ENCODE measurements at regions not wholly inside any gene's neighbourhood (a gene's known extent, or its start where the extent isn't known, plus 50 kb on each side); places are given as distances from the start of the nearest gene placed in this dataset.
"Not testable (repeated sequence)": the region's sequence is repeated elsewhere in the genome, so short reads cannot be mapped to it uniquely, and the experiment has no call there.

- H3K4me1 ChIP-seq = no peaks in the 10 kb centered on the region
- no peak overlapping the region for H3K4me3 ChIP-seq
- H3K27ac ChIP-seq = no peak overlapping the region
- TF ChIP-seq POLR2A (IDR thresholded peaks at IDR 0.05) = no peak
- TF ChIP-seq CTCF (IDR thresholded peaks at IDR 0.05) = no peak
- H3K27me3 ChIP-seq = no peaks in the 10 kb centered on the region
- intact Hi-C loops (cut with DNase I) = no loop called here
- DNase-seq (ENCODE audit: extremely low spot score in 2 of 2) = no peak
- no peaks in the 10 kb centered on the region for H3K36me3 ChIP-seq
- H3K9me3 ChIP-seq = no peaks in the 10 kb centered on the region
Measured at GRCh38 chr6:68126089-68126749, 508.9 kb upstream of the ADGRB3 start.

GRCh38 chr6:68122975-68123374, 512.1 kb upstream of the ADGRB3 start:
- H3K27me3 ChIP-seq; H3K27ac ChIP-seq; DNase-seq (ENCODE audit: extremely low spot score in 2 of 2); H3K9me3 ChIP-seq; H3K4me3 ChIP-seq; H3K36me3 ChIP-seq; intact Hi-C loops (cut with DNase I); H3K4me1 ChIP-seq: not testable (repeated sequence)

GRCh38 chr6:68122032-68122431, 513.0 kb upstream of the ADGRB3 start:
- H3K27me3 ChIP-seq = no peaks in the 10 kb centered on the region
- TF ChIP-seq POLR2AphosphoS5 (IDR thresholded peaks at IDR 0.05; ENCODE audit: insufficient read depth in 1 of 2, low read depth in 1 of 2) (no peak), POLR2A (IDR thresholded peaks at IDR 0.05) (no peak), CTCF (IDR thresholded peaks at IDR 0.05) (no peak)
- H3K4me3 ChIP-seq = no peak overlapping the region
- H3K9me3 ChIP-seq = no peaks in the 10 kb centered on the region
- H3K27ac ChIP-seq = no peak overlapping the region
- intact Hi-C loops (cut with DNase I) = no loop called here
- no peaks in the 10 kb centered on the region for H3K36me3 ChIP-seq
- no peaks in the 10 kb centered on the region for H3K4me1 ChIP-seq
- DNase-seq (ENCODE audit: extremely low spot score in 2 of 2) = no peak

GRCh38 chr6:68120954-68121353, 514.1 kb upstream of the ADGRB3 start:
- H3K27me3 ChIP-seq; DNase-seq (ENCODE audit: extremely low spot score in 2 of 2); H3K36me3 ChIP-seq; H3K4me1 ChIP-seq; intact Hi-C loops (cut with DNase I); H3K4me3 ChIP-seq; H3K27ac ChIP-seq; H3K9me3 ChIP-seq: not testable (repeated sequence)

GRCh38 chr6:68114463-68115047, 520.5 kb upstream of the ADGRB3 start:
- Histone ChIP-seq H3K27ac (no peak overlapping the region), H3K27me3 (no peaks in the 10 kb centered on the region), H3K4me1 (no peaks in the 10 kb centered on the region), H3K9me3 (no peaks in the 10 kb centered on the region), H3K36me3 (no peaks in the 10 kb centered on the region), H3K4me3 (no peak overlapping the region)
- TF ChIP-seq POLR2AphosphoS5 (IDR thresholded peaks at IDR 0.05; ENCODE audit: insufficient read depth in 1 of 2, low read depth in 1 of 2) = no peak
- TF ChIP-seq POLR2A (IDR thresholded peaks at IDR 0.05) = no peak
- TF ChIP-seq CTCF (IDR thresholded peaks at IDR 0.05) = no peak
- intact Hi-C loops (cut with DNase I) = no loop called here
- DNase-seq (ENCODE audit: extremely low spot score in 2 of 2) = no peak

- H3K4me1 ChIP-seq = no peaks in the 10 kb centered on the region
- no peaks in the 10 kb centered on the region for H3K36me3 ChIP-seq
- intact Hi-C loops (cut with DNase I) = no loop called here
- no peaks in the 10 kb centered on the region for H3K9me3 ChIP-seq
- no peak overlapping the region for H3K4me3 ChIP-seq
- H3K27me3 ChIP-seq = no peaks in the 10 kb centered on the region
- no peak overlapping the region for H3K27ac ChIP-seq
- no peak for DNase-seq (ENCODE audit: extremely low spot score in 2 of 2)
- TF ChIP-seq CTCF (IDR thresholded peaks at IDR 0.05) = no peak
Measured at GRCh38 chr6:68108233-68108835, 526.7 kb upstream of the ADGRB3 start.

All from vagina (tissue), 2 donors.